HG02981 (cell line): ENCODE measurements at regions not wholly inside any gene's neighbourhood (a gene's known extent, or its start where the extent isn't known, plus 50 kb on each side); places are given as distances from the start of the nearest gene placed in this dataset.

Experiments
- ATAC-seq: cut with Tn5 transposase; IDR thresholded peaks from one replicate; pipeline ENCODE4 v1.9.1; 2021; ENCODE audit warnings: mild to moderate bottlenecking, moderate library complexity; ENCODE audit not compliant: unreplicated experiment

- no peak for ATAC-seq
Observed at GRCh38 chr12:78760906-78761305, 103.7 kb upstream of the SYT1 start.

DNA sequence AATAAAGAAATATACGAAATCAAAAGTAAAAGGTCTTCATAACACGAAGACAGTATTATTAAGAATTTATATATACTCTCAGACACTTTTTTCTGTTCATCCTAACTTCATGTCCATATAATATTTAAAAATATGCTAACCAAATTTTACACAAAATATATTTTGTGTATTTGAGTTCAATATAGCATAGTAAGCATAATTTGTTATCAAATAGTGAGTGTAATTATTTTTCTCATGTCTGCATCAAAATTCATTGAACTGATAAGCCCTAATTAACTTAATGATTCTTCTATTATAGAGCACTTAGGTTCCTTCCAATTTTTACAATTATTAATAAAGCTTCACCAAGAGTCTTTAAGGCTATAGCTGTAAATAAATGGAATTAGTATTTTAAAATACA, 99.7 kb upstream of the SYT1 start:
- ATAC-seq, result no peak

DNA sequence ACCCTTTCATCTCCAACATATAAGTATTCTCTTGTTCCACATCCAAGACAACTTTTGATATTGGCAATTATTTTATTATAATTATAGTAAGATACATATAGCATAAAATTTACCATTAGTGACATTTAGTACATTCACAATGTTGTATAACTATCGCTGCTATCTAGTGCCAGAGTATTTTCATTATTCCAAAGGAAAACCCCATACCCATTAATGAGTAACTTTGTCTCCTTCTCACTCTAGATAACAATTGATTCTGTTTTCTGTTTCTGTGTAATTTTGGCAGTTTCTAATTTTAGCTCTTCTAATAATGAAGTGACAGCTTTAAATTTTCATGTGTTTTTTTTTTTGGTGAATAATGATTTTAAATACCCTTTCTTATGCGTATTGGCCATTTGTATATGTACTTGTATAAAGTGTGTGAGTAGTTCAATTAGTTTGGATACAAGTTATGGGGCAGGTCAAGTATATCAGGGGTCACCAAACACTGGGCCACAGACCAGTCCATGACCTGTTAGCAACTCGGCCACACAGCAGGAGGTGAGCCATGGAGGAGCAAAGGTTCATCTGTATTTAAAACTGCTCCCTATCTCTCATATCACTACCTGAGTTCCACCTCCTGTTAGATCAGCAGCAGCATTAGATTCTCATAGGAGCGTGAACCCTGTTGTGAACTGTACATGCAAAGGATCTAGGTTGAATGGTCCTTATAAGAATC, 97.2 kb upstream of the SYT1 start:
- no peak for ATAC-seq

DNA sequence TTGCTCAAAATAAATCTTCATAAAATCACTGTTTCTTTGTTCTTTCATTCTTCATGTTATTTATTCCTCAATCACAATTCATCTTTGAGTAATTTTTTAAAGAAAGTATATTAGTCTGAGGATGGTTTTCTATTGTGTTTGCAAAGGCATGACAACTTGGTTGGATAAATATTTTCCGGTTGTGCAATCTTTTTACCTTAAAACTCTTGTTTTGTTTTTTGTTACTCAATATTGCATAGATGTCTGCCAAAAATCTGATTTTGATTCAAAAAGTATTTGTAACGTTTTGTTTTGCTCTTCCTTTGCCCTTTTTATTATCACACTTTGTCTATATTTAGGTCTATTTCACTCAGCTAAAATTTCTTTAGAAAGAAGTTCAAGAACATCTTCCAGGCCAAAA, 86.2 kb upstream of the SYT1 start:
- ATAC-seq, result no peak

DNA sequence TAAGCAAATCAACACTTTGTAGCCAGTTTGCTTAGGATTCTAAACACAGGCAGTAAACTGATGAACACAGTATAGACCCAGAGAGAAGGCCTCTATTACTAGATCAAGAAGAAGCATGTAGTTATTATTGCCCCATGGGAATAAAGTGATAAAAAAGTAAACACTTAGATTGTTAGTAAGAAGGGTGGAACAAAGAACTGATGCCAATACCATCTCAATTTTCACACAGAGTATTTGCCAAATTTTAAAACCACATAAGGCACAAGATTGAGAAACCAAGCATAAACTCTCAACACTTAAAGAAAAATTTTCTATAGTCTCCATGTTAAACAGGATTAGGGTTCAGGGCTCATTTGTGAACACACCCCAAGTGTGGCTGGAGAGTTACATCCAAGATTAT, 77.0 kb upstream of the SYT1 start:
- no peak for ATAC-seq

- no peak for ATAC-seq
Observed at GRCh38 chr12:78790148-78790547, 74.4 kb upstream of the SYT1 start.

GRCh38 chr12:78792052-78792698, 72.4 kb upstream of the SYT1 start:
- no peak for ATAC-seq

DNA sequence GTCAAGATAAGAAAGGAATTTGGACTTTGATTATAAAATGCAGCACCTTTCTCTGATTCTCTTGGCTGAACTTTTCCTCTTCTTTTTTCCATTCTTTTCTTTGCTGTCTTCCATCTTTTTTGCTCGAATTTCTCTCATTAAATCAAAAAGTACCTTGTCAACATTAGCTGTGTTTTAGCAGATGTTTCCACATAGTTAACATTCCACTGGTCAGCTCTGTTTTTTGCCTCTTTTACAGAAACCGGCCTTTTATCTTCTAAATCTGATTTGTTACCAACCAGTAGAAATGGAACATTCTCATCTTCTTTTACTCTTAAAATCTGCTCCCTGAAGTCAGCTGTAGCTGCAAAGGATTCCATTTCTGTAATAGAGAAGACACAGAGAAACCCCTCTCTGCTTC, 71.1 kb upstream of the SYT1 start:
- no peak for ATAC-seq

DNA sequence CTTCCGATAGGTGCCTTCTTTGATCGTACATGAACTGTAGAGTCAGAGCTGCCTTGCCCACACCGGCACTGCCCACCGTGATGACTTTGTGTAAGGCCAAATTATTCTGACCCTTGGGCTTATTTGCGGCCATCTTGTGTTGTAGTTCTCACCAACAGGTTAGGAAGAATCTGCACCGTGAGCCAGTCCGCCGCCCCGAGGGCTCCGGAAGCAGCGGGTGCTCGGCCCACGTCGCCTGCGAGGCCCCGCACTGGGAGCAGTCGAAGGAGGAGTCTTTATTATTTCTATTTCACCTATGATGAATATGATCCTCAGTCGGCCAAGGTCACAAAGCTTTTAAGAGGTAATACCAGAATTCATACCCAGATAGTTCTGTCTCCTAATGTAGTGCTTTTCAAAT, 70.6 kb upstream of the SYT1 start:
- no peak for ATAC-seq

GRCh38 chr12:78795934-78796445, 68.6 kb upstream of the SYT1 start:
- ATAC-seq, result no peak

DNA sequence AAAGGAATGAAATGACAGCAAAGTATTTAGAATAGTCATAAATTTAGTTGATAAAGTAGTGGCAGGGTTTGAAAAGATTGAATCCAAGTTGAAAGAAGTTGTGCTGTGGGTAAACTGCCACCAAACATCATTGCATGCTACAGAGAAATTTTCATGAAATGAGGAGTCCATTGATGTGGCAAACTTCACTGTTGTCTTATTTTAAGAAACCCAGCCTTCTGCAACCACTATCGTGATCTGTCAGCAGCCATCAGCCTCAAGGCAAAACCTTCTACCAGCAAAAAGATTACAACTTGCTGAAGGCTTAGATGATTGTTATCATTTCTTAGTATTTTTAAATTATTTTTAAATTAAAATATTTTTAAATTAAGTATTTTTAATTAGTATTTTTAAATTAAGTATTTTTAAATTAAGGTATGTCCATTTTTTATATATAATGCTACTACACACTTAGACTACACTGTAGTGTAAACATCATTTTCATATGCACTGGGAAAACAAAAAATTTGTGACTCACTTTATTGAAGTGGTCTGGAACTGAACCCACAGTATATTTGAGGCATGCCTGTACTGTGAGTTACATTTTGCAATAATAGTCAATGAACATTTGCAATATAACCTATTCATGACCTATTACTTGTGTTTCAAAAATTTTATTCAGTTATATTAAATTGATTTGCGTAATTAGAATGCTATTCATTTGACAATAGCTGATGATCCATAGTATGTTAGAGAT, 67.2 kb upstream of the SYT1 start:
- ATAC-seq, result no peak

GRCh38 chr12:78799649-78800048, 64.9 kb upstream of the SYT1 start:
- ATAC-seq, result no peak

DNA sequence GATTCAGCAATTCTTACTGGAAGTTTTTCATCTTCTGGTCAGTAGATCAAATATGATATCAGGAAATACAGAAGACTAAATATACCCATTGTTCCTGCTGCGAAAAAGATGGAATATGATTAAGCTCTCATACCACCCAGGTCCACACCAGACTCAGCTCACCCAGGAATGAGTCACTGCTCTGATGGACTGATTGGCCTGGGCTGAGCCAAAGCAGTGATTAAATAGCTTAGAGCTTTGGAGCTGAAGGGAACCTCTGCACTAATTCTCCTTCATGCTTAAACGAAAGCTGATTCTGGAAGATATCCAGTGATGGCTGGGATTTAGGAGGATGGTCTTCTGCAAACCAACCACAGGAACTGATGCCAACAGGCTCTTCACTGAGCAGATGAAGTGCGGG, 62.0 kb upstream of the SYT1 start:
- no peak for ATAC-seq

DNA sequence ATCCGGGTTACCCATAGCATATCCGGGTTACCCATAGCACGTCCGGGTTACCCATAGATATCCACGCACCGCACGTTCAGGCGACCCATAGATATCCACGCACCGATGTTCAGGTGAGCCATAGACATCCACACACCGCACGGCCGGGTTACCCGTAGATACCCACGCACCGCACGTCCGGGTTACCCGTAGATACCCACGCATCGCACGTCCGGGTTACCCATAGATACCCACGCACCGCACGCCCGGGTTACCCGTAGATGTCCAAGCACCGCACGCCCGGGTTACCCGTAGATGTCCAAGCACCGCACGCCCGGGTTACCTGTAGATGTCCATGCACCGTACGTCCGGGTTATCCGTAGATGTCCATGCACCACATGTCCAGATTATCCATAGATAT, 60.3 kb upstream of the SYT1 start:
- ATAC-seq, result no peak
